Caco-2 (cell line): ENCODE measurements at regions not wholly inside any gene's neighbourhood (a gene's known extent, or its start where the extent isn't known, plus 50 kb on each side); places are given as distances from the start of the nearest gene placed in this dataset.

Source experiments
- BruUV-seq: library from RNA; stranded (reverse); fragments of 400-500 nt; replicated peaks from 2 replicates; lab custom pipeline; 2021; lab: Mats Ljungman, UMichigan
- CTCF ChIA-PET: fragments of 300-600 bp; sonication (Branson Sonifier 250); formaldehyde crosslinking; loops from one replicate; lab custom pipeline; 2022; ENCODE audit warnings: antibody characterized with exemption; lab: Charles Lee
- POLR2A ChIA-PET: fragments of 300-600 bp; sonication (Branson Sonifier 250); formaldehyde crosslinking; loops from one replicate; lab custom pipeline; 2022; ENCODE audit warnings: antibody characterized with exemption; lab: Charles Lee
- DNase-seq, 2 experiments: peaks; one replicate each; pipeline versions ENCODE4 v3.0.0 to v3.0.0-alpha.2; 2020 to 2022
- H3K27me3 ChIP-seq: replicated peaks from 2 replicates; pipeline ENCODE4 v1.6.0; 2011; ENCODE audit warnings: low read length; ENCODE audit not compliant: control insufficient read depth, insufficient read depth
- H3K36me3 ChIP-seq: 2 replicates; pipeline ENCODE4 v1.5.1; 2011; ENCODE audit warnings: low read length; ENCODE audit not compliant: control insufficient read depth, insufficient read depth
- H3K4me1 ChIP-seq: fragments of 250-450 bp; sonication (Bioruptor Pico); 2 replicates; pipeline ENCODE4 v1.5.1; 2020; ENCODE audit warnings: mild to moderate bottlenecking
- H3K4me3 ChIP-seq: 2 replicates; pipeline ENCODE4 v1.5.1; 2011; ENCODE audit warnings: low read depth, mild to moderate bottlenecking, control low read depth, low read length
- H3K9me3 ChIP-seq: fragments of 250-450 bp; sonication (Bioruptor Pico); 2 replicates; pipeline ENCODE4 v1.5.1; 2020; ENCODE audit warnings: mild to moderate bottlenecking, moderate library complexity
- H3K27ac Mint-ChIP-seq: one replicate; pipeline ENCODE4 v1.8.0; 2022; ENCODE audit warnings: mixed read lengths; ENCODE audit not compliant: unreplicated experiment
- H3K27me3 Mint-ChIP-seq: one replicate; pipeline ENCODE4 v1.8.0; 2022; ENCODE audit warnings: mixed read lengths; ENCODE audit not compliant: insufficient read depth, unreplicated experiment
- H3K36me3 Mint-ChIP-seq: one replicate; pipeline ENCODE4 v1.8.0; 2022; ENCODE audit warnings: mild to moderate bottlenecking, mixed read lengths; ENCODE audit not compliant: insufficient read depth, unreplicated experiment
- H3K4me1 Mint-ChIP-seq: one replicate; pipeline ENCODE4 v1.8.0; 2022; ENCODE audit warnings: low read depth, mixed read lengths; ENCODE audit not compliant: unreplicated experiment
- H3K4me3 Mint-ChIP-seq: one replicate; pipeline ENCODE4 v1.8.0; 2022; ENCODE audit warnings: mild to moderate bottlenecking, moderate library complexity, mixed read lengths; ENCODE audit not compliant: unreplicated experiment
- H3K9me3 Mint-ChIP-seq: one replicate; pipeline ENCODE4 v1.8.0; 2022; ENCODE audit warnings: mixed read lengths; ENCODE audit not compliant: unreplicated experiment
- CTCF ChIP-seq, 2 experiments: fragments of 200-600 bp in 1 of 2; IDR thresholded peaks; 1 replicate in 1 of 2; 2 replicates in 1 of 2; pipeline versions ENCODE4 v1.5.1 to v1.8.0; 2011 to 2022; ENCODE audit warnings: antibody characterized with exemption in 1 of 2, control low read depth in 1 of 2, inconsistent platforms in 1 of 2, low read depth in 1 of 2, low read length in 1 of 2, mild to moderate bottlenecking in 1 of 2, moderate library complexity in 1 of 2; ENCODE audit not compliant: insufficient read depth in 1 of 2, severe bottlenecking in 1 of 2, unreplicated experiment in 1 of 2
- intact Hi-C: fragments of 100-400 bp; cut with micrococcal nuclease; formaldehyde crosslinking; loops from one replicate; pipeline ENCODE4 v1.10.0; 2022; ENCODE audit not compliant: unreplicated experiment

GRCh38 chr2:183347969-183348368 lies 223.7 kb downstream of the NUP35 start:
- intact Hi-C loops, result loop anchor here (2.0 kb wide), 1 partner anchor 53 kb away; no protein-coding TSS in a partner anchor
- Mint-ChIP-seq H3K27me3 (no peaks in the 10 kb centered on the region), H3K4me3 (no peak overlapping the region), H3K4me1 (no peaks in the 10 kb centered on the region), H3K36me3 (no peaks in the 10 kb centered on the region), H3K27ac (no peak overlapping the region), H3K9me3 (no peaks in the 10 kb centered on the region)
- Histone ChIP-seq H3K36me3 (no peaks in the 10 kb centered on the region), H3K4me3 (no peak overlapping the region), H3K9me3 (no peaks in the 10 kb centered on the region), H3K27me3 (no peaks in the 10 kb centered on the region), H3K4me1 (no peaks in the 10 kb centered on the region)
- no peak for TF ChIP-seq CTCF (IDR thresholded peaks at IDR 0.05; ENCODE audit: insufficient read depth in 1 of 2, low read depth in 1 of 2, low read length in 1 of 2, severe bottlenecking in 1 of 2, unreplicated experiment in 1 of 2)
- BruUV-seq, result no TSS peak
- DNase-seq, result no peak
- ChIA-PET CTCF (interaction anchor here (1.0 kb wide), 1 partner anchor 261 kb away, joined by 3 read pairs; no protein-coding TSS in a partner anchor), POLR2A (no interaction called here)

GRCh38 chr2:183348492-183348891 lies 224.2 kb downstream of the NUP35 start:
- DNase-seq, result no peak
- CTCF ChIA-PET, result interaction anchor here (1.0 kb wide), 1 partner anchor 260 kb away, joined by 3 read pairs; no protein-coding TSS in a partner anchor
- no peaks in the 10 kb centered on the region for H3K9me3 ChIP-seq
- no peaks in the 10 kb centered on the region for H3K4me1 Mint-ChIP-seq
- no peaks in the 10 kb centered on the region for H3K9me3 Mint-ChIP-seq
- peak in 1 of 2 experiments; percentile 28 for TF ChIP-seq CTCF (IDR thresholded peaks at IDR 0.05; ENCODE audit: insufficient read depth in 1 of 2, low read depth in 1 of 2, low read length in 1 of 2, severe bottlenecking in 1 of 2, unreplicated experiment in 1 of 2)
- H3K4me3 ChIP-seq, result no peak overlapping the region
- no peak overlapping the region for H3K27ac Mint-ChIP-seq
- no peaks in the 10 kb centered on the region for H3K27me3 Mint-ChIP-seq
- H3K4me3 Mint-ChIP-seq, result no peak overlapping the region
- no peaks in the 10 kb centered on the region for H3K36me3 Mint-ChIP-seq
- no TSS peak for BruUV-seq
- no peaks in the 10 kb centered on the region for H3K4me1 ChIP-seq
- H3K36me3 ChIP-seq, result no peaks in the 10 kb centered on the region
- intact Hi-C loops, result loop anchor here (2.0 kb wide), 1 partner anchor 54 kb away; no protein-coding TSS in a partner anchor
- H3K27me3 ChIP-seq, result no peaks in the 10 kb centered on the region
- POLR2A ChIA-PET, result no interaction called here

GRCh38 chr2:183349091-183349490 lies 224.8 kb downstream of the NUP35 start:
- H3K4me3 Mint-ChIP-seq, result no peak overlapping the region
- Histone ChIP-seq H3K27me3 (no peaks in the 10 kb centered on the region), H3K4me1 (no peaks in the 10 kb centered on the region), H3K4me3 (no peak overlapping the region), H3K36me3 (no peaks in the 10 kb centered on the region), H3K9me3 (no peaks in the 10 kb centered on the region)
- no peak overlapping the region for H3K27ac Mint-ChIP-seq
- no peaks in the 10 kb centered on the region for H3K9me3 Mint-ChIP-seq
- BruUV-seq, result no TSS peak
- no peak for TF ChIP-seq CTCF (IDR thresholded peaks at IDR 0.05; ENCODE audit: insufficient read depth in 1 of 2, low read depth in 1 of 2, low read length in 1 of 2, severe bottlenecking in 1 of 2, unreplicated experiment in 1 of 2)
- no peaks in the 10 kb centered on the region for H3K36me3 Mint-ChIP-seq
- no peaks in the 10 kb centered on the region for H3K27me3 Mint-ChIP-seq
- DNase-seq, result no peak
- intact Hi-C loops, result loop anchor here (2.0 kb wide), 1 partner anchor 54 kb away; no protein-coding TSS in a partner anchor
- ChIA-PET POLR2A (no interaction called here), CTCF (no interaction called here)
- H3K4me1 Mint-ChIP-seq, result no peaks in the 10 kb centered on the region
